HG02870 (cell line): ENCODE measurements at regions not wholly inside any gene's neighbourhood (a gene's known extent, or its start where the extent isn't known, plus 50 kb on each side); places are given as distances from the start of the nearest gene placed in this dataset.
"Not testable (repeated sequence)": the region's sequence is repeated elsewhere in the genome, so short reads cannot be mapped to it uniquely, and the experiment has no call there.

Experiments used
- ATAC-seq: cut with Tn5 transposase; IDR thresholded peaks from one replicate; pipeline ENCODE4 v1.9.1; 2021; ENCODE audit warnings: mild to moderate bottlenecking, moderate library complexity; ENCODE audit not compliant: unreplicated experiment

GRCh38 chr3:6716420-6716819 lies 144.5 kb upstream of the GRM7 start:
- ATAC-seq: no peak

- peak; percentile 88 for ATAC-seq
Observed at GRCh38 chr3:6717026-6717943, 143.6 kb upstream of the GRM7 start.

GRCh38 chr3:6719999-6720398 lies 140.9 kb upstream of the GRM7 start:
- ATAC-seq: no peak

- ATAC-seq: no peak
Observed at GRCh38 chr3:6721491-6721890, 139.4 kb upstream of the GRM7 start.

GRCh38 chr3:6723205-6723604 lies 137.7 kb upstream of the GRM7 start:
- ATAC-seq: no peak

GRCh38 chr3:6726811-6727210 lies 134.1 kb upstream of the GRM7 start:
- no peak for ATAC-seq

- no peak for ATAC-seq
Observed at GRCh38 chr3:6732807-6733206, 128.1 kb upstream of the GRM7 start.

GRCh38 chr3:6733699-6734394 lies 127.1 kb upstream of the GRM7 start:
- ATAC-seq: no peak

GRCh38 chr3:6734395-6734746 lies 126.5 kb upstream of the GRM7 start:
- no peak for ATAC-seq

GRCh38 chr3:6736836-6737629 lies 123.9 kb upstream of the GRM7 start:
- ATAC-seq: no peak

GRCh38 chr3:6737630-6738029 lies 123.3 kb upstream of the GRM7 start:
- ATAC-seq: no peak

GRCh38 chr3:6739288-6739687 lies 121.6 kb upstream of the GRM7 start:
- no peak for ATAC-seq

- no peak for ATAC-seq
Observed at GRCh38 chr3:6743067-6743720, 117.7 kb upstream of the GRM7 start.

GRCh38 chr3:6746443-6746842 lies 114.5 kb upstream of the GRM7 start:
- ATAC-seq: no peak

GRCh38 chr3:6747017-6747416 lies 113.9 kb upstream of the GRM7 start:
- no peak for ATAC-seq

- ATAC-seq: no peak
Observed at GRCh38 chr3:6750782-6751181, 110.1 kb upstream of the GRM7 start.

- ATAC-seq: no peak
Observed at GRCh38 chr3:6753536-6753935, 107.4 kb upstream of the GRM7 start.

GRCh38 chr3:6769532-6770396 lies 91.2 kb upstream of the GRM7 start:
- not testable (repeated sequence) for ATAC-seq

- ATAC-seq: no peak
Observed at GRCh38 chr3:6770397-6770690, 90.6 kb upstream of the GRM7 start.

GRCh38 chr3:6771171-6771570 lies 89.7 kb upstream of the GRM7 start:
- no peak for ATAC-seq
